ENCODE measurements at regions not wholly inside any gene's neighbourhood (a gene's known extent, or its start where the extent isn't known, plus 50 kb on each side); places are given as distances from the start of the nearest gene placed in this dataset.

DNA sequence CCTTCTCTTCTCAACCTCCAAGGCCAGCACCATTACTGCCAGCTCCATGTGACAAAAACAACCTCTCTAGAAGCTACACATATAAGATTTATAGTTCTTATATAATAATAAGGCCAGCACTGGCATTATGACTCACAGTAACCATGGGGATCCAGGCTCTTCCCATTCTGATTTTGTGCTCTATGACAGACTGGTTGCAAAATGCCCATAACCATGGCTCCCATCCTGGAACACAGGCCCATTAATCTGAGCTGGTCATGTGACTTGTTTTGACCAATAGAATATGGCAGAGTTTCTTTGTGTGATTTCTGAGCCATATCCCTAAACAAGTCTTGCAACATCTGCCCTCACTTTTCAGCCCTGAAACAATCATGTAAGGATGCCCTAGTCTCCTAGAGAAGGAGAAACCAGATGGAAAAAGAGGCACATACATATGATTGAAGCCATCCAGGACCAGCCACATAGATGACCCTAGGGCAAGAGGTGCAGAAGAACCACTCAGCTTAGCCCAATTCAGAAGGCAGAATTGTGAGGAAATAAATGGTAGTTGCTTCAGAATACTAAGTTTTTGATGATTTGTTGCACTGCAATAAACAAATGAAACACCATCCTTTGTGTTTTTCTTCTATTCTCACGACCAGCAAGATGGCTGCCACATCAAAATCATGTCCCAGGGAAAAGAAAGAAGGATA, 173.9 kb downstream of the SUCLG1 start:
- TF ChIP-seq, protein P1, sequence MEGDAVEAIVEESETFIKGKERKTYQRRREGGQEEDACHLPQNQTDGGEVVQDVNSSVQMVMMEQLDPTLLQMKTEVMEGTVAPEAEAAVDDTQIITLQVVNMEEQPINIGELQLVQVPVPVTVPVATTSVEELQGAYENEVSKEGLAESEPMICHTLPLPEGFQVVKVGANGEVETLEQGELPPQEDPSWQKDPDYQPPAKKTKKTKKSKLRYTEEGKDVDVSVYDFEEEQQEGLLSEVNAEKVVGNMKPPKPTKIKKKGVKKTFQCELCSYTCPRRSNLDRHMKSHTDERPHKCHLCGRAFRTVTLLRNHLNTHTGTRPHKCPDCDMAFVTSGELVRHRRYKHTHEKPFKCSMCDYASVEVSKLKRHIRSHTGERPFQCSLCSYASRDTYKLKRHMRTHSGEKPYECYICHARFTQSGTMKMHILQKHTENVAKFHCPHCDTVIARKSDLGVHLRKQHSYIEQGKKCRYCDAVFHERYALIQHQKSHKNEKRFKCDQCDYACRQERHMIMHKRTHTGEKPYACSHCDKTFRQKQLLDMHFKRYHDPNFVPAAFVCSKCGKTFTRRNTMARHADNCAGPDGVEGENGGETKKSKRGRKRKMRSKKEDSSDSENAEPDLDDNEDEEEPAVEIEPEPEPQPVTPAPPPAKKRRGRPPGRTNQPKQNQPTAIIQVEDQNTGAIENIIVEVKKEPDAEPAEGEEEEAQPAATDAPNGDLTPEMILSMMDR (IDR thresholded peaks at IDR 0.05) = no peak

DNA sequence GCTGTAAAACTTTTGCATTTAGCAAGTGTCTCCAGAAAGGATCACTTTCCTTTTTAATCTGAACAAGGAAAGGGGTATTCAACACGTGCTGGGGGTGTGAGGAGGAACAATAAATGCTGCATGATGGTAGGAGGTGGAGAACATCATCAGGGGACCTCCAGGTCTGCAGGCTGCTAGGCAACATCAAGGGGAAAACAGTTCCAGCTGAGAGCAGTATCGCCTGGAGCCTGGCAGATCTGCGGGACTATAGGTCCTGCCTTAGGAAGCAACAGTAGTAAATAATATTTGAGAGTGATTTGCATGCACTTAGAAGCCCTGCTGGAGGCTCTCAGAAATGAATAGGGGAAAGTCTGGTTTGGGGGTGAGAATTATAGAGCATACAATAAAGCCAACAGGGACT, 175.6 kb downstream of the SUCLG1 start:
- TF ChIP-seq, protein P1 (IDR thresholded peaks at IDR 0.05) = no peak

DNA sequence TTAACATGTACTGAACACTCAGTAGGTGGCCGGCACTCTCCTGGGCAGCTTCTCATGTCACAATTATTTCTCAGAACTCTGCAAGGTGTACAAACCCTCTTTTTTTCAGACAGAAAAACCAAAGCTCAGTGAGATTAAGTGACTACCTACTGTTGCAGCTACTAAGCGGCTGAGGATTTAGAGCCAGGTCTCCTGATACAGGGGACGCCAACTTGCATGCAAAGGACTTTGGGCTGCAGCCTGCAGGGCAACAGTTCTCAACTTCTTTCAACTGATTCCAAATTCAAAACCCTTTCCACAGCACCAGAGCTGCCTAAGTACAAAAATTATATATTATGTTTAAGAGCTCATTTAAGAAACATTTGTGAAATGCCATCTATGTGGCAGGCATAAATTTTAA, 177.6 kb downstream of the SUCLG1 start:
- TF ChIP-seq, protein P1 (IDR thresholded peaks at IDR 0.05) = no peak

DNA sequence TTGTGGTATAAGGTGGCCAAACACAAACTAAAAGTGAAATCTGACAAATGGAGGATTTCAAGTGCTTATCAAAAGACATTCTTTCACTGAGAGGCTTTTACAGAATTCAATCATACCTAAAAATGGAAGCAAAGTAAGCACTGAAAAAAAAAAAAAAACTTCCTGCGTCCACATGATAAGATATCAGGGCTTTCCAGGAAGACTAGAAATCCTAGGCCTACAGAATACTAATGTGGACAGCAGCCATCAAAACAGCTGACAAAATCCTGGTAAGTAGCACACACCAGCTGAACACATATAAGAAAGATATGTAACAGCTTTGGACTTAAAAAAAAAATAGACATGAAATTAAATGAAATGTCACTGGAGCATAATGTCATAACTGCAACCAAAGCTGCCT, 178.2 kb downstream of the SUCLG1 start:
- TF ChIP-seq, protein P1 (IDR thresholded peaks at IDR 0.05) = no peak

DNA sequence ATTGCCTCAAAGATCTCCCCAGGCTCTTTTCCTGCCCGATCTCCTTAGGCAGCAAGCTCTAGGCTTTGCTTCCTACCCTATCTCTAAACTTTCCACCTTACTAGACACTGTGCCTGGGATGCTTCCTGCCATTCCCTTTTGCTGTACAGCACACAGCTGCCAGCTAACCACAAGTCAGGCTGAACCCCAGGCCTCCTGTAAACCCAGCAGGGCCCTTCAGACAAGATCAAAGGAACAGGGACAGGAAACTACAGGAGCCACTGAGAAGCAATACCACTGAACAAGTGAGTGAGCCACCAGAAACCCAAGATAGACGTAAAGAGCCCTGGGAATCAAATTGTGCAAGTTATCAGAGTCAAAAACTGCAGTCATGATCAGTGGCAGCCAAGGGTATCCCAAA, 180.7 kb downstream of the SUCLG1 start:
- TF ChIP-seq, protein P1 (IDR thresholded peaks at IDR 0.05) = no peak

DNA sequence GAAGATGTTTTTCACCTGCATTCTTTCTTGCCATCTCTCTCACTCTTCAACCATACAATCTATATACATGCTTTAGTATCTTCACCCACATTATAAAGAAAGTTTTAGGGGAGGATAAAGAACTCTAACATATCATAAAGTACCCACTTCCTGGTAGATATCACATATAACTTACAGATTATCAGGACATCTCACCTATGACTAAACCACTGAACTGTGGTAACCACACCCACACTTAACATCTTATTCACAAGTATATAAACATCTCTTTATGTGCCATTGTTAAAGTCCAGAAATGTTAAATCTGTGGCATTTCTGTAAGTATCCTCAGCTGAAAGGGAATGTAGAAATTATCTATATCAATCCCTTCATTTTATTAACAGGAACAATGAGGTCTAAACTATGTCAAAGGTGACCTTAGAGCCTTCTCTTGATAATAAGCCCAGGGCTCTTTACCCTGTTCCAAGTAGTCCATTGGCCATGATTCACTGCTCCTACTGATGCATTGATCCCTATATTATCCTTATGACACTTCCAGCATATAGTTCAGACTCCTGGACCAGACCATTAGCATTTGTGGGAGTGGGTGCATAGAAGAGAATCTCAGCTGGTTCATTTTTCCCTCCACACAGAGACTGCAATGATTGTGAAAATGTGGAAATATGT, 182.4 kb downstream of the SUCLG1 start:
- TF ChIP-seq, protein P1 (IDR thresholded peaks at IDR 0.05) = no peak

DNA sequence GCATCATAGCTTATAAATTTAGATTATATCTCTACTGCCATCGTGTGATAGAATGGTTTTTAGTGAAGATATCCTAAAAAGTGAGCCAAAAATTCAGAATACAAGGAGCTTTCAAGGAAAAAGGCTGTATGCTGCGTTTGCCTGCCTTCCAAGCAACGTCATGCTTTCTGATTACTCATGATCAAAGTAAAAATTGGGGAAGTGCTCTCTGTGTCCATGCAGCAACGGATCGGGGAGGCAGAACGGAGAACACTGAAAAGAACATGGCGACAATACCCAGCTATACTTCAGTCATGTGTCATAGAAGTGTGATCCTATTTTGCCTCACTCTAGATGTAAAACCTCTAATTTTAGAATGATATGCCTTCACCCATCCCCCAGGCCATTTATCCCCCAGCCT, 185.7 kb downstream of the SUCLG1 start:
- TF ChIP-seq, protein P1 (IDR thresholded peaks at IDR 0.05) = no peak
